OCI-LY1 (cell line): ENCODE measurements at regions not wholly inside any gene's neighbourhood (a gene's known extent, or its start where the extent isn't known, plus 50 kb on each side); places are given as distances from the start of the nearest gene placed in this dataset.

Experiments
- H2AFZ ChIP-seq: fragments of 200-600 bp; sonication (generic), shearing (Covaris generic); 2 replicates; pipeline ENCODE4 v1.6.0; 2014; ENCODE audit warnings: antibody characterized with exemption, mild to moderate bottlenecking, low read length
- H3F3A ChIP-seq: fragments of 200-600 bp; sonication (generic), shearing (Covaris generic); 2 replicates; pipeline ENCODE4 v1.6.0; 2014; ENCODE audit warnings: mild to moderate bottlenecking, antibody characterized with exemption, low read length, moderate library complexity; ENCODE audit not compliant: insufficient read depth
- H3K27ac ChIP-seq: fragments of 200-600 bp; sonication (generic); 2 replicates; pipeline ENCODE4 v1.5.1; 2014; ENCODE audit warnings: low read length, mixed run types, mild to moderate bottlenecking, low read depth; ENCODE audit not compliant: poor library complexity, severe bottlenecking
- H3K27me3 ChIP-seq: fragments of 200-600 bp; sonication (generic); 2 replicates; pipeline ENCODE4 v1.6.0; 2014; ENCODE audit warnings: antibody characterized with exemption, mild to moderate bottlenecking, low read length, moderate library complexity; ENCODE audit not compliant: insufficient read depth
- H3K36me3 ChIP-seq: fragments of 200-600 bp; sonication (generic); 2 replicates; pipeline ENCODE4 v1.6.1; 2014; ENCODE audit warnings: mild to moderate bottlenecking, antibody characterized with exemption, low read length, moderate library complexity, mixed read lengths; ENCODE audit not compliant: insufficient read depth
- H3K4me1 ChIP-seq: fragments of 200-600 bp; sonication (generic); 2 replicates; pipeline ENCODE4 v1.5.1; 2014; ENCODE audit warnings: mild to moderate bottlenecking, low read length, moderate library complexity; ENCODE audit not compliant: insufficient read depth, severe bottlenecking
- H3K4me2 ChIP-seq: fragments of 200-600 bp; sonication (generic), shearing (Covaris generic); 2 replicates; pipeline ENCODE4 v1.6.1; 2014; ENCODE audit warnings: low read length
- H3K4me3 ChIP-seq: fragments of 200-600 bp; sonication (generic); 2 replicates; pipeline ENCODE4 v1.5.1; 2014; ENCODE audit warnings: low read length, low read depth, mild to moderate bottlenecking, mixed read lengths; ENCODE audit not compliant: poor library complexity, severe bottlenecking
- H3K79me2 ChIP-seq: fragments of 200-600 bp; shearing (Covaris generic); 2 replicates; pipeline ENCODE4 v1.6.1; 2016; ENCODE audit warnings: mixed run types, low read length, mixed read lengths; ENCODE audit not compliant: insufficient read depth
- H3K9ac ChIP-seq: fragments of 200-600 bp; sonication (generic), shearing (Covaris generic); 2 replicates; pipeline ENCODE4 v1.6.1; 2014; ENCODE audit warnings: mild to moderate bottlenecking, low read length, mixed read lengths
- H3K9me2 ChIP-seq: fragments of 200-600 bp; sonication (generic), shearing (Covaris generic); 2 replicates; pipeline ENCODE4 v1.6.1; 2014; ENCODE audit warnings: low read depth, mild to moderate bottlenecking, low read length, mixed read lengths
- H3K9me3 ChIP-seq: fragments of 200-600 bp; shearing (Covaris generic); 2 replicates; pipeline ENCODE4 v1.6.1; 2014; ENCODE audit warnings: low read length, mixed read lengths
- H4K20me1 ChIP-seq: fragments of 200-600 bp; sonication (generic), shearing (Covaris generic); 2 replicates; pipeline ENCODE4 v1.6.0; 2016; ENCODE audit warnings: mild to moderate bottlenecking, low read length; ENCODE audit not compliant: insufficient read depth
- CTCF ChIP-seq: fragments of 200-600 bp; sonication (generic), shearing (Covaris generic); IDR thresholded peaks from 2 replicates; pipeline ENCODE4 v1.5.1; 2017; ENCODE audit warnings: mild to moderate bottlenecking, antibody characterized with exemption, low read length, moderate library complexity, mixed read lengths
- EZH2 ChIP-seq: fragments of 200-600 bp; sonication (generic), shearing (Covaris generic); IDR thresholded peaks from 2 replicates; pipeline ENCODE4 v1.8.0; 2017; ENCODE audit warnings: borderline replicate concordance, mixed run types, mild to moderate bottlenecking, antibody characterized with exemption, low read length, moderate library complexity, mixed read lengths

GRCh38 chr11:103792981-103793468, 243.4 kb upstream of the DDI1 start:
- no peaks in the 10 kb centered on the region for H3K4me1 ChIP-seq
- no peaks in the 10 kb centered on the region for H3K9me2 ChIP-seq
- H3K9ac ChIP-seq: no peak overlapping the region
- no peaks in the 10 kb centered on the region for H3F3A ChIP-seq
- H4K20me1 ChIP-seq: no peaks in the 10 kb centered on the region
- H3K4me3 ChIP-seq: no peak overlapping the region
- H2AFZ ChIP-seq: no peak overlapping the region
- 0 out of 2 replicates have a peak, but pooled peaks cover 3% of the 10 kb centered on the region for H3K9me3 ChIP-seq
- H3K36me3 ChIP-seq: no peaks in the 10 kb centered on the region
- no peak overlapping the region for H3K4me2 ChIP-seq
- H3K27ac ChIP-seq: no peak overlapping the region
- no peaks in the 10 kb centered on the region for H3K27me3 ChIP-seq
- H3K79me2 ChIP-seq: no peaks in the 10 kb centered on the region
- no peak for TF ChIP-seq EZH2
- TF ChIP-seq CTCF: no peak

- Histone ChIP-seq H3K4me3 (no peak overlapping the region), H3K4me1 (no peaks in the 10 kb centered on the region), H3K79me2 (no peaks in the 10 kb centered on the region), H2AFZ (no peak overlapping the region), H3K9me2 (no peaks in the 10 kb centered on the region), H3F3A (no peaks in the 10 kb centered on the region), H3K27ac (no peak overlapping the region), H4K20me1 (no peaks in the 10 kb centered on the region), H3K4me2 (no peak overlapping the region), H3K36me3 (no peaks in the 10 kb centered on the region), H3K27me3 (no peaks in the 10 kb centered on the region), H3K9me3 (0 out of 2 replicates have a peak, but pooled peaks cover 3% of the 10 kb centered on the region), H3K9ac (no peak overlapping the region)
- TF ChIP-seq CTCF: no peak
- TF ChIP-seq EZH2: no peak
Measured at GRCh38 chr11:103794262-103794661, 242.2 kb upstream of the DDI1 start.

GRCh38 chr11:103798026-103798425, 238.4 kb upstream of the DDI1 start:
- Histone ChIP-seq H3K36me3 (no peaks in the 10 kb centered on the region), H3K9ac (no peak overlapping the region), H3K79me2 (no peaks in the 10 kb centered on the region), H3K9me2 (no peaks in the 10 kb centered on the region), H2AFZ (no peak overlapping the region), H4K20me1 (no peaks in the 10 kb centered on the region), H3F3A (no peaks in the 10 kb centered on the region), H3K27me3 (no peaks in the 10 kb centered on the region), H3K9me3 (no peaks in the 10 kb centered on the region), H3K27ac (no peak overlapping the region), H3K4me2 (no peak overlapping the region), H3K4me3 (no peak overlapping the region), H3K4me1 (no peaks in the 10 kb centered on the region)
- no peak for TF ChIP-seq CTCF
- no peak for TF ChIP-seq EZH2
